NT2/D1 (cell line): ENCODE measurements at regions not wholly inside any gene's neighbourhood (a gene's known extent, or its start where the extent isn't known, plus 50 kb on each side); places are given as distances from the start of the nearest gene placed in this dataset.

Experiments used
- DNase-seq: peaks from one replicate; pipeline ENCODE4 v3.0.0-alpha.2; 2011; ENCODE audit warnings: low read depth, low spot score
- H3K27me3 ChIP-seq: 2 replicates; pipeline ENCODE4 v1.6.0; 2011; ENCODE audit warnings: mild to moderate bottlenecking; ENCODE audit not compliant: insufficient read length, insufficient read depth
- H3K36me3 ChIP-seq: 2 replicates; pipeline ENCODE4 v1.6.1; 2011; ENCODE audit warnings: mild to moderate bottlenecking, low read length, mixed read lengths; ENCODE audit not compliant: insufficient read depth, insufficient read length
- H3K4me1 ChIP-seq: 2 replicates; pipeline ENCODE4 v1.5.1; 2011; ENCODE audit not compliant: insufficient read depth, insufficient read length
- H3K4me3 ChIP-seq: 2 replicates; pipeline ENCODE4 v1.5.1; 2011; ENCODE audit warnings: low read depth; ENCODE audit not compliant: insufficient read length
- H3K9ac ChIP-seq: 2 replicates; pipeline ENCODE4 v1.6.0; 2011; ENCODE audit warnings: low read depth; ENCODE audit not compliant: insufficient read length
- H3K9me3 ChIP-seq: 2 replicates; pipeline ENCODE4 v1.5.1; 2011; ENCODE audit warnings: mild to moderate bottlenecking, low read length; ENCODE audit not compliant: insufficient read depth
- SUZ12 ChIP-seq: IDR thresholded peaks from 2 replicates; pipeline ENCODE4 v1.6.1; 2011; ENCODE audit not compliant: insufficient read length, insufficient read depth; ENCODE audit errors: extremely low read depth
- YY1 ChIP-seq: IDR thresholded peaks from 2 replicates; pipeline ENCODE4 v1.6.1; 2011; ENCODE audit not compliant: insufficient read length, insufficient read depth
- ZNF274 ChIP-seq: IDR thresholded peaks from 2 replicates; pipeline ENCODE4 v1.6.1; 2011; ENCODE audit warnings: mild to moderate bottlenecking, low read depth, low read length

GRCh38 chr13:111486331-111486730 lies 165.9 kb downstream of the TEX29 start:
- Histone ChIP-seq H3K27me3 (no peaks in the 10 kb centered on the region), H3K9me3 (peaks cover 21% of the 10 kb centered on the region), H3K4me1 (peaks cover 2% of the 10 kb centered on the region), H3K36me3 (no peaks in the 10 kb centered on the region), H3K4me3 (no peak overlapping the region), H3K9ac (no peak overlapping the region)
- no peak for TF ChIP-seq YY1
- TF ChIP-seq SUZ12, result no peak
- no peak for TF ChIP-seq ZNF274
- no peak for DNase-seq

GRCh38 chr13:111486801-111487200 lies 166.4 kb downstream of the TEX29 start:
- no peak overlapping the region for H3K4me3 ChIP-seq
- no peaks in the 10 kb centered on the region for H3K36me3 ChIP-seq
- DNase-seq, result no peak
- TF ChIP-seq SUZ12, result no peak
- TF ChIP-seq YY1, result no peak
- no peak for TF ChIP-seq ZNF274
- peaks cover 2% of the 10 kb centered on the region for H3K4me1 ChIP-seq
- H3K27me3 ChIP-seq, result no peaks in the 10 kb centered on the region
- peaks cover 21% of the 10 kb centered on the region for H3K9me3 ChIP-seq
- H3K9ac ChIP-seq, result no peak overlapping the region

DNA sequence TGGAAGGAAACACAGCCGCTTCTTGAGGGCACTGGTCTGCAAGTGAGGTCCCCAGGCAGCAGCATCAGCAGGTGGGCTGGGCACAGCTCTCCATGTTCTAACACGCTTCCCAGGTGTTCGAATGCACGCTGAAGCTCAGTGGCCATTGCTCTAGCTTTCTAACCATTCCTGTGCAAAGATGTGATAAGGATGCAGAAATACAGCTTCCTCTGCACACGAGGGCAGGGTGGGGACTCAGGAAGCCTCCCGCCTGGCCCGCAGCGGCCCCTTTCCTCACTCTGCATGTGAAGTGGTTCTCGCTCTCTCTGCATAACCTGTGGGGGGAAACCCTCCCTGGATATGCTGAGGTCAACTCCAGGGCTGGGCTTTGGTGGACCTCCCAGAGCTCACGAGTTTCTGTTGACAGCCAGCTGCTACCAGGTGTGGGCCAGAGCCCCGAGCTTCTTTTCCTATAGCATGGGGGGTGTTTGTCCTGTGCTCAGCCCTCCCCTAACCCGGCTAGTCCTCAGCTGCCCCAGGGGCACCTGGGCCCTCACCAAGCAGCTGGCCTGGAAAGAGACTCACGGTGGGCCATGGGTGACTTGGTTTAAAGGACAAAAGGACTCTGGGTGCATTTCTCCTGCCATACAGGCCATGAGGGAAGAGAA lies 168.2 kb downstream of the TEX29 start:
- H3K36me3 ChIP-seq, result no peaks in the 10 kb centered on the region
- H3K4me1 ChIP-seq, result peaks cover 2% of the 10 kb centered on the region
- no peak overlapping the region for H3K9ac ChIP-seq
- peaks cover 21% of the 10 kb centered on the region for H3K9me3 ChIP-seq
- DNase-seq, result no peak
- H3K27me3 ChIP-seq, result no peaks in the 10 kb centered on the region
- TF ChIP-seq YY1 (no peak), SUZ12 (no peak), ZNF274 (no peak)
- no peak overlapping the region for H3K4me3 ChIP-seq

- Histone ChIP-seq H3K9me3 (peaks cover 21% of the 10 kb centered on the region), H3K9ac (no peak overlapping the region), H3K27me3 (no peaks in the 10 kb centered on the region), H3K36me3 (no peaks in the 10 kb centered on the region), H3K4me3 (no peak overlapping the region), H3K4me1 (peaks cover under 1% of the 10 kb centered on the region)
- no peak for DNase-seq
- no peak for TF ChIP-seq SUZ12
- TF ChIP-seq YY1, result no peak
- no peak for TF ChIP-seq ZNF274
Observed at GRCh38 chr13:111489301-111489700, 168.9 kb downstream of the TEX29 start.

GRCh38 chr13:111490611-111491010 lies 170.2 kb downstream of the TEX29 start:
- no peaks in the 10 kb centered on the region for H3K27me3 ChIP-seq
- no peaks in the 10 kb centered on the region for H3K4me1 ChIP-seq
- TF ChIP-seq YY1 (no peak), SUZ12 (no peak), ZNF274 (no peak)
- H3K36me3 ChIP-seq, result no peaks in the 10 kb centered on the region
- no peak for DNase-seq
- no peak overlapping the region for H3K9ac ChIP-seq
- no peak overlapping the region for H3K4me3 ChIP-seq
- peaks cover 21% of the 10 kb centered on the region for H3K9me3 ChIP-seq

DNA sequence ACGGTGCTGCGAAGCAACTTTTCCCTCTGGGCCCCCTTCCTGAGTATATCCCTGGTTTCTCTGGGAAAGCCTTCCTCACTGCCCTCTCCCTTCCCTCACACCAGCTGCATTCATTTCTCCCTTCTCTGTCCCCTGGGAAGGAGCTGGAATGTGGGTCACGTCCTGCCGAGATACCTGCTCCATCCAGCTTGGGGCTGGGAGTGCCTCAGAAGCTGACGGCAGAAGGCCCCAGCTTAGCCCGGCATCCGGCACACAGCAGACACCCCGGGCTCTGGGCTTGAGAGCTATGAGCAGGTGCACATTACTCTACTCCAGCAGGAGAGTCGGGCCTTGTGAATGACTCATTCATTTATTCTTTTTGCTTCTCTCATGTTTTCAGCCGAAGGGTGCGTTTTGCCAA lies 170.6 kb downstream of the TEX29 start:
- Histone ChIP-seq H3K9me3 (peaks cover 21% of the 10 kb centered on the region), H3K4me3 (no peak overlapping the region), H3K9ac (no peak overlapping the region), H3K27me3 (no peaks in the 10 kb centered on the region), H3K36me3 (no peaks in the 10 kb centered on the region), H3K4me1 (no peaks in the 10 kb centered on the region)
- no peak for TF ChIP-seq ZNF274
- no peak for TF ChIP-seq YY1
- TF ChIP-seq SUZ12, result no peak
- DNase-seq, result no peak

DNA sequence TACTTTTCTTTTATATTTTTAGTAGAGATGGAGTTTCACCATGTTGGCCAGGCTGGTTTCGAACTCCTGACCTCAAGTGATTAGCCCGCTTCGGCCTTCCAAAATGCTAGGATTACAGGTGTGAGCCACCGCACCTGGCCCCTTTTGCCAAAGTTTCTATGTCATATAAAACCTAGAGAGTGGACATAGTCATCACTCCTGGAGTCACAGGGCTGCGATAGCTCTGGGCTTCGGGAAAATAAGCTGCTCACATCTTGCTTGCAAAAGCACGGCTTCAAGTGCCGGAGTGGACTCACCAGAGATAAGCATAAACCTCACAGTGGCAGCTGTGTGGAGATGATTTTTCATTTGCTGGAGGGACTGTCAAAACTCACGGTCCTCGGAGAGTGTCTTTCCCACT lies 171.2 kb downstream of the TEX29 start:
- H3K4me1 ChIP-seq, result no peaks in the 10 kb centered on the region
- no peak overlapping the region for H3K9ac ChIP-seq
- H3K4me3 ChIP-seq, result no peak overlapping the region
- H3K36me3 ChIP-seq, result no peaks in the 10 kb centered on the region
- peaks cover 15% of the 10 kb centered on the region for H3K9me3 ChIP-seq
- TF ChIP-seq YY1, result no peak
- no peak for DNase-seq
- H3K27me3 ChIP-seq, result no peaks in the 10 kb centered on the region
